ENCODE measurements at regions not wholly inside any gene's neighbourhood (a gene's known extent, or its start where the extent isn't known, plus 50 kb on each side); places are given as distances from the start of the nearest gene placed in this dataset.

- peaks cover 55% of the 10 kb centered on the region for H3K4me1 Mint-ChIP-seq
- no peaks in the 10 kb centered on the region for H3K36me3 Mint-ChIP-seq (ENCODE audit: low read depth)
- no peak overlapping the region for H3K27ac Mint-ChIP-seq
- no peak overlapping the region for H3K4me3 Mint-ChIP-seq
- no peaks in the 10 kb centered on the region for H3K9me3 Mint-ChIP-seq
- TF ChIP-seq, protein P1, sequence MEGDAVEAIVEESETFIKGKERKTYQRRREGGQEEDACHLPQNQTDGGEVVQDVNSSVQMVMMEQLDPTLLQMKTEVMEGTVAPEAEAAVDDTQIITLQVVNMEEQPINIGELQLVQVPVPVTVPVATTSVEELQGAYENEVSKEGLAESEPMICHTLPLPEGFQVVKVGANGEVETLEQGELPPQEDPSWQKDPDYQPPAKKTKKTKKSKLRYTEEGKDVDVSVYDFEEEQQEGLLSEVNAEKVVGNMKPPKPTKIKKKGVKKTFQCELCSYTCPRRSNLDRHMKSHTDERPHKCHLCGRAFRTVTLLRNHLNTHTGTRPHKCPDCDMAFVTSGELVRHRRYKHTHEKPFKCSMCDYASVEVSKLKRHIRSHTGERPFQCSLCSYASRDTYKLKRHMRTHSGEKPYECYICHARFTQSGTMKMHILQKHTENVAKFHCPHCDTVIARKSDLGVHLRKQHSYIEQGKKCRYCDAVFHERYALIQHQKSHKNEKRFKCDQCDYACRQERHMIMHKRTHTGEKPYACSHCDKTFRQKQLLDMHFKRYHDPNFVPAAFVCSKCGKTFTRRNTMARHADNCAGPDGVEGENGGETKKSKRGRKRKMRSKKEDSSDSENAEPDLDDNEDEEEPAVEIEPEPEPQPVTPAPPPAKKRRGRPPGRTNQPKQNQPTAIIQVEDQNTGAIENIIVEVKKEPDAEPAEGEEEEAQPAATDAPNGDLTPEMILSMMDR (IDR thresholded peaks at IDR 0.05; ENCODE audit: unreplicated experiment in 3 of 3): no peak
- peaks cover 27% of the 10 kb centered on the region for H3K27me3 Mint-ChIP-seq (ENCODE audit: low read depth)
Observed at GRCh38 chr15:31474059-31474868, 147.6 kb downstream of the KLF13 start.

GRCh38 chr15:31476236-31476810 is 149.7 kb downstream of the KLF13 start:
- Mint-ChIP-seq H3K4me1 (peaks cover 42% of the 10 kb centered on the region), H3K27ac (no peak overlapping the region), H3K4me3 (no peak overlapping the region), H3K9me3 (no peaks in the 10 kb centered on the region), H3K27me3 (ENCODE audit: low read depth) (peaks cover 33% of the 10 kb centered on the region), H3K36me3 (ENCODE audit: low read depth) (no peaks in the 10 kb centered on the region)
- TF ChIP-seq, protein P1 (IDR thresholded peaks at IDR 0.05; ENCODE audit: unreplicated experiment in 3 of 3): no peak

DNA sequence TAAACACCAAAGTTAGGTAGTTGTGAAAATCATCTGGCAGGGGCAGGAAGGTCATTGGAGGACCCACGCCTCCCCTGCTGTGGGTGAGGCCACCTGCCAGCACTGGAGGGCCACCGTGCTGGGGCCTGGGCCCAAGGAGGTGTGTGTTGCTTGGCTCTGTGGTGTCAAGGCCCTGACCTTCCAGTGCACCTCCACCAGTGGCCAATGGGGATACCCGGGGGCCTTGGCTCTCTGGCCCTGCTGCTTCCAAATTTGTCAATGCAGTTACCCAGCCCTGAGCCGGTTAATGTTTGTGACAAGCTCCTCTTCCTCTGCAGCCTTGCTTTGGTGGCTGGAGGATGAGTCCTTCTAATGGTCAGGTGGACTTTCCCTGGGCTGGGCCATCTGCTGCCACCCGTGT is 150.2 kb downstream of the KLF13 start:
- H3K27me3 Mint-ChIP-seq (ENCODE audit: low read depth): peaks cover 35% of the 10 kb centered on the region
- H3K4me1 Mint-ChIP-seq: peaks cover 37% of the 10 kb centered on the region
- H3K4me3 Mint-ChIP-seq: no peak overlapping the region
- H3K36me3 Mint-ChIP-seq (ENCODE audit: low read depth): no peaks in the 10 kb centered on the region
- no peak overlapping the region for H3K27ac Mint-ChIP-seq
- TF ChIP-seq, protein P1 (IDR thresholded peaks at IDR 0.05; ENCODE audit: unreplicated experiment in 3 of 3): no peak
- no peaks in the 10 kb centered on the region for H3K9me3 Mint-ChIP-seq

GRCh38 chr15:31477301-31477700 is 150.7 kb downstream of the KLF13 start:
- no peak overlapping the region for H3K4me3 Mint-ChIP-seq
- no peaks in the 10 kb centered on the region for H3K36me3 Mint-ChIP-seq (ENCODE audit: low read depth)
- peaks cover 32% of the 10 kb centered on the region for H3K4me1 Mint-ChIP-seq
- TF ChIP-seq, protein P1 (IDR thresholded peaks at IDR 0.05; ENCODE audit: unreplicated experiment in 3 of 3): no peak
- peaks cover 39% of the 10 kb centered on the region for H3K27me3 Mint-ChIP-seq (ENCODE audit: low read depth)
- no peaks in the 10 kb centered on the region for H3K9me3 Mint-ChIP-seq
- H3K27ac Mint-ChIP-seq: no peak overlapping the region

- Mint-ChIP-seq H3K4me3 (no peak overlapping the region), H3K9me3 (no peaks in the 10 kb centered on the region), H3K4me1 (peaks cover 27% of the 10 kb centered on the region), H3K27me3 (ENCODE audit: low read depth) (peaks cover 44% of the 10 kb centered on the region), H3K36me3 (ENCODE audit: low read depth) (peaks cover 4% of the 10 kb centered on the region), H3K27ac (no peak overlapping the region)
- TF ChIP-seq, protein P1 (IDR thresholded peaks at IDR 0.05; ENCODE audit: unreplicated experiment in 3 of 3): no peak
Observed at GRCh38 chr15:31477851-31478701, 151.4 kb downstream of the KLF13 start.
